Ecto neural progenitor cell (in vitro differentiated cells): ENCODE measurements at regions not wholly inside any gene's neighbourhood (a gene's known extent, or its start where the extent isn't known, plus 50 kb on each side); places are given as distances from the start of the nearest gene placed in this dataset.

Source experiments
- DNase-seq: peaks from one replicate; pipeline ENCODE4 v3.0.0-alpha.2; 2018; ENCODE audit warnings: low spot score

DNA sequence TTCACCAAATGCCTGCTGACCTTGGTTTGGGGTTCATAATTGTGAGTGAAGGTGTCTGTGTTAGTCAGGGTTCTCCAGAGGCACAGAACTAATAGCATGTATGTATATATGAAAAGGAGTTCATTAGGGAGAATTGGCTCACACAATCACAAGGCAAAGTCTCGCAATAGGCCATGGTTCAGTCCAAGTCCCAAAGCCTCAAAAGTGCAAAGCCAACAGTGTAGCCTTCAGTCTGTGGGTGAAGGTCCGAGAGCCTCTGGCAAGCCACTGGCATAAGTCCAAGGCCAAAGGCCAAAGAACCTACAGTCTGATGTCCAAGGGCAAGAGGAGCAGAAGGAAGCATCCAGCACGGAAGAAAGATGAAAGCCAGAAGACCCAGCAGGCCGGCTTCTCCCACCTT lies 257.6 kb upstream of the SHH start:
- DNase-seq = no peak

DNA sequence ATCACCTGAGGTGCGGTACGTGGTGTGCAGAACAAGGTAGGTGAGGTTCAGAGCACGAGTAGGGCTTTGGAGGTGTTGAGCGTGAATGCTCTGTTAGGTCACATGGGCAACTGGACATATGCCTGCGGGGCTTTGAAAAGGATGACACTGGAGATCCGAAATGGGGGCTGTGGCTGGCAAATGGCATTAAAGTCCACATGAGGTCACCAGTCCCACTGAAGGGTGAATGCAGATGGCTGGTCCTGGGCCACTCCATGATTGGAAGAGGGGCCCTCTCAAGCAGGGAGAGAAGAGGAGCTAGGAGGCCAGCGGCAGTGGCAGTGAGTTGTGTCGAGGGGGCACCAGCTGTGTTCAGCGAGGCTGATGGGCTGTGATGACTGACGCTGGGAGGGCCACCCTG lies 254.9 kb upstream of the SHH start:
- DNase-seq = no peak

DNA sequence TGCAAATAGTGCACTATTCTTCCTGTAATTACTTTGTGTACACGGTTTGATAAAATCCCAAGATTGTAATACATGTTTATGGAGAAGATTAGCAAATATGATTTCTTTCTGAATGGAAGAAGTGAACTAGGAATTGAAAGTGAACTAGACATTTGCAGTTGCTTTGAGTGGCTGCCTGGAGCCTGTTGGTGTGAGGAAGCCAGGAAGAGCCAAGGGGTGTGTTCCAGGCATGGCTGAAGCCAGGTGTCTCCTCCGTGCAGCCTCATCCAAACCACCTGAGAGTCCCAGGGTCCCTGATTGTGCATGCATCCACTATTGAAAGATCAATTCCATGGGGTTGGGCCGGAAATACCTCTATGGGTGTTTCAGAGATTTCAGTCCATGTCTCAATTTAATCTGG lies 253.1 kb upstream of the SHH start:
- DNase-seq = no peak

DNA sequence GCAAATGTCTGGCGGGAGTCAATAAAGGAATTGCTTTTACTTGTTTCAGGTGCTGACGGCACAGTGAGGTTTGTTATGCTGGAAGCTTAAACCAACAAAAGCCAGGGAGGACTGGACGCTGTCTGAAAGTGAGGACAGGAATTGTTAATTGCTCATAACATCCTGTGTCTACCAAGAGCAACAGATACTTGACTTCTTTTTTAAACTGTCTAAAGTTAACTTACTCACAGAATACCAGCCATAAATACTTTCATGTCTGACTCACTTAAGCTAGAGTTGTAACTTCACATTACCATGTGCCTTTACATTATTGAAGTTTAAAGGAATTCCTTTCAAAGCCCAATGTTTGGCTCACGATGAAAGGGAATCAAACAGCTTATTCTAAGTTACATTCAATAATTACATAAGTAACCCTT lies 252.7 kb upstream of the SHH start:
- DNase-seq = no peak

DNA sequence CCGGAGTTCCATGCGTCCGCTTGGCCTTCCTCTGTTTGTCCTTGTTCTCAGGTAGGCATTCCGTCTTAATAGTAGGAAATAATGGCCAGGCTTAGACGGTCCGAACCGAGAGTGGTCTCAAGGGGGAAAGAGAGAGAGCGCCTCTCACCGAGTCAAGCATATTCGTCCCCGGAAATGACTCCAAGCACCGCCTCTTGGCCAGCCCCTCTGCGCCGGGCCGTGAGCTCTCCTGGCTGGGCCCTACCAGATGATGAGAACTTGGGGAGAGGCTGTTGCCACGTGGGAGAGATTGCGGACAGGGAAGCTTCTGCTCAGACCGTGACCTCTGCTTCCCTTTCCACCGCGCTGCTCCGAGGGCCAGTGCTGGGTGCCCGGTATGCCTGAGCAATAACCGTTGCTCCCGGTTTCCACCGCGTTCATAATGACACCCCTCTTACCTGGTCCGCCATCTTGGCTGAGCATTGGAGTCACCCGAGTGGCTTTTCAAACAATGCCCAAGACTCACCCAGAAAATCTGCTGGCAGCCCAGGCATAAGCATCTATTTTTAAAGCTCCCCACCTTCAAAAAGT lies 251.1 kb upstream of the SHH start:
- DNase-seq = no peak

DNA sequence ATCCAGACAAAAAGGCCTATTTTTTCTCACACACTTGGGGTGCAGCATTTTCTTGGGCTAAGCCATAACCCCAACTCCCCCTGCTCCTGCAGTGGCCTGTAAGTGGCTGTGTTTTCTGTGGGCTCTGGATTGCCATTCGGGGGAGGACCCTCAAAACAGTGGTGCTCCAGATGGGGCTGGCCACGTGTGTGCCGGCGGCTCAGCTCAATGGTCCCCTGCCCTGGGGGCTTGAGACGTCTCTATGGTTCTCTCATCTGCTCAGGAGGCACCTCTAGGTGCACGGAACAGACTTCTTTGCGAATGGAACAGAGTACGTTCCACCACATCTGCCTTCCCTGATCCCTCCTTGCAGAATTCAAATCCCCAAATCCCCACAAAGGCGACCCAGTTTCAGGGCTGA lies 250.0 kb upstream of the SHH start:
- no peak for DNase-seq

DNA sequence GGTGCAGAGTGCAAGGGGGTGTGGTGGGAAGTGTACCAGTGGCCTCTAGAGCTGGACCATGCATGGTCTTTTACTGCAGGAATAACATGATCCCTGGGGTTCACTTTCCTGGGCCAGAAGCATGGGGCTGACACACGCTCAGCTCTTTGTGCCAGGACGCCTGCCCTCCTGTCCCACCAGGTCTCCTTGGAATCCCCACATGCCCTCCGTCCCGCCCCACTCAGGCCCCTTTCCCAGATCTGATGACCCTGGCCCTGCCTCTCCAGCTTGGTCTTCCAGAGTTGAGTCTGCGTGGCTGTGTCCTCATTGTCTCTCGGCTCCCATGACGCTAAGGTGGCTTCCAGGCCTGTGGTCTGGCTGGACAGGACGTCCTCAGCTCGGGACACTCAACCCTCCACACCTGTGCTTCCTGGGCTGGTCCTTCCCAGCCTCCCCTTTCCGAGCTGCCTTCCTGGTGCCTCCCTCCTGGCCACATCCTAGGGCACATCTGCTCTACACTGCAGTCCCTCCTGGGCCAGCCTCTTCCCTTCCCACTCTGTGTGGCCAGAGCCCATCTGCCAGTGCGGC lies 249.5 kb upstream of the SHH start:
- DNase-seq = no peak

DNA sequence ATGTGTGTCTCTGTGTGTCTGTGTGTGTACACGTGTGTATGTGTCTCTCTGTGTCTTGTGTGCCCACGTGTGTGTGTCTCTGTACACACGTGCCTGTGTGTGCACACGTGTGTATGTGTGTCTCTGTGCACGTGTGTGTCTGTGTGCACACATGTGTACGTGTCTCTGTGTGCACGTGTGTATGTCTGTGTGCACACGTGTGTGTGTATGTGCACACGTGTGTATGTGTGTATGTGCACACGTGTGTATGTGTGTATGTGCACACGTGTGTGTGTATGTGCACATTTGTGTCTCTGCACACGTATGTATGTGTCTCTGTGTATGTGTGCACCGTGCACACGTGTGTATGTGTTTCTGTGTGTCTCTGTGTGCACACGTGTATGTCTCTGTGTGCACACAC lies 248.7 kb upstream of the SHH start:
- DNase-seq = no peak

DNA sequence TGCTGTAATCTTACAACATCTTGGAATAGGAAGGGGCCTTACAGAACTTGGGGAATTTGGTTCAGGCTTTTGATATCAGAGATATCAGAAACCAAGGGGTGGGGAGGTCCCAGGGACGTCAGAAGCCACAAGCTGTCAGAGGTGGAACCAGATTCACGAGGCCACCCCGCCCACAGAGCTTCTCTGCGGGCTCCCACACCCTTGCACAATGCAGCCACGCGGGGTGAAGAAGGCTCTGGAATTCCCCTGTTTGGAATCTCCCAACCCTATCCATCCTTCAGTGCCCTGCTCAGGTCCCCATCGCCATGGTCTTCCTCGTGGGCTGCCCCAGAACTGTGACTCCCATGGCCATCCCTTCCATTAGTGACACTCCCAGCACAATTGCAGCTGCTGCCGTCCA lies 247.1 kb upstream of the SHH start:
- no peak for DNase-seq

DNA sequence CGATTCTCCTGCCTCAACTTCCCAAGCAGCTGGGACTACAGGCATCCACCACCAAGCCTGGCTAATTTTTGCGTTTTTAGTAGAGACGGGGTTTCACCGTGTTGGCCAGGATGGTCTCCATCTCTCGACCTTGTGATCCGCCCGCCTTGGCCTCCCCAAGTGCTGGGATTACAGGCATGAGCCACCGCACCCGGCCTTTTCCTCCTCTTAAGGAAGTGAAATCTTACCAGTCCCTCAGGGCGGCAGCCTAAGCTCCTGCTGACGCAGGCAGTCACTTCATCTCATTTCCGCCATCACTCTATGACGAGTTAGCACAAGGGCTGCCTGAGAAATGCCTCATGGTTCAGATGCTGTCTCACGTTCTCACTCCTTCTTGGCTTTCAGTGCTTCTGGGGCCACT lies 246.0 kb upstream of the SHH start:
- no peak for DNase-seq

DNA sequence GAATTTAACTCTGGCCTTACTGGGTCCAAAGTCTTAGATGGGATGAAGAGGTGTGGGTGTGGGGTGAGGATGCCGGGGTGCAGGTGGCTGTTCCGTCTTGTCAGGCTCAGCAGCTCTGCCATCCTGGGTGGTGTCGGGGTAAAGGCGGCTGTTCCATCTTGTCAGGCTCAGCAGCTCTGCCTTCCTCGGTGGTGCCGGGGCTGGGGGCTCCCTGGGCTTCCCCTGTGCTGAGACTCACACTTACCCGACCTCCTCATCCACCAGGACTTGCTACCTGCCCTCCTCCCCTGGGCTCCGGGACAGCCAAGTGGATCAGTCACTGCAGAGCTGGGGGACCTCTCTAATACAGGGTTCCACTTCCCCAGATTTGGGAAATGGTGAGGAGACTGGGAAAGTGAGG lies 244.3 kb upstream of the SHH start:
- DNase-seq = no peak

DNA sequence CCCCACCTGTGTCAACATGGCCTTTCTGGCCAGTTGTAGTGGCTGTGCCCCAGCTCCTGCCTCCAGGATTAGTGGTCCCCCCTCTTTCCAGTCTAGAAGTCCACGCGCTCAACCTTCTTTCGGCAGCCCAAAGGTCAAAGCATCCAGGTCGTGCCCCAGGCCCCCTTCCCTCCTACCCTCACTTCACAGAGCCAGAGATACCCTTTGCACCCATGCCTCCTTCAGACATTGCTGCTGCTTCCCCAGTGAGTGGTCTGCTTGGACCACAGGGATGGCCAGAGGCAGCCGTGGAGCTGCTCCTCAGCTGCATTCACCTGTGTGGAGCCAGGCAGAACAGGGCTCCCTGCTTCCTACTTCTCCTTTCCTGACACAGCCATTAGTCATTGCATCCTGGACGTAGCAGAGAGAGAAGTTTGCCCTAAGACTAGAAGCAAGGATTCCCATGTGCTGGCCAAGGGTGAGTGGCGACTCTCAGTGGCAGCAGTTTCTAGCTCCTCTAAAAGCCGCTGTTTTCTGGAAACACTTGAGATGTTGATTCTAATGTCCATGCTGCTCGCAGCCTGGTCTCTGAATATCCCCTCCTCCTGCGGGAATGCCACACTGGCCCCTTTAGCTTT lies 243.1 kb upstream of the SHH start:
- no peak for DNase-seq

DNA sequence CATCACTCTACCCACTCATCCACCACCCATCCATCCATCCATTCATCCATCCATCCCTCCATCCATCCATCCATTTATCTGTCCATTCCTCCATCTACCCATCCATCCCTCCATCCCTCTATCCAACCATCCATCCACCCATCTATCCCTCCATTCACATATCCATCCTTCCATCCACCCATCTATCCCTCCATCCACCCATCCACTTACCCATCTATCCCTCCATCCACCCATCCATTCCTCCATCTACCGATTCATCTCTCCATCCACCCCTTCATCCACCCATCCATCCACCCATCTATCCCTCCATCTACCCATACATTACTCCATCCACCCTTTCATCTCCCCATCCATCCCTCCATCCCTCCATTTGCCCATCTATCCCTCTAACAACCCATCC lies 239.6 kb upstream of the SHH start:
- DNase-seq = no peak

DNA sequence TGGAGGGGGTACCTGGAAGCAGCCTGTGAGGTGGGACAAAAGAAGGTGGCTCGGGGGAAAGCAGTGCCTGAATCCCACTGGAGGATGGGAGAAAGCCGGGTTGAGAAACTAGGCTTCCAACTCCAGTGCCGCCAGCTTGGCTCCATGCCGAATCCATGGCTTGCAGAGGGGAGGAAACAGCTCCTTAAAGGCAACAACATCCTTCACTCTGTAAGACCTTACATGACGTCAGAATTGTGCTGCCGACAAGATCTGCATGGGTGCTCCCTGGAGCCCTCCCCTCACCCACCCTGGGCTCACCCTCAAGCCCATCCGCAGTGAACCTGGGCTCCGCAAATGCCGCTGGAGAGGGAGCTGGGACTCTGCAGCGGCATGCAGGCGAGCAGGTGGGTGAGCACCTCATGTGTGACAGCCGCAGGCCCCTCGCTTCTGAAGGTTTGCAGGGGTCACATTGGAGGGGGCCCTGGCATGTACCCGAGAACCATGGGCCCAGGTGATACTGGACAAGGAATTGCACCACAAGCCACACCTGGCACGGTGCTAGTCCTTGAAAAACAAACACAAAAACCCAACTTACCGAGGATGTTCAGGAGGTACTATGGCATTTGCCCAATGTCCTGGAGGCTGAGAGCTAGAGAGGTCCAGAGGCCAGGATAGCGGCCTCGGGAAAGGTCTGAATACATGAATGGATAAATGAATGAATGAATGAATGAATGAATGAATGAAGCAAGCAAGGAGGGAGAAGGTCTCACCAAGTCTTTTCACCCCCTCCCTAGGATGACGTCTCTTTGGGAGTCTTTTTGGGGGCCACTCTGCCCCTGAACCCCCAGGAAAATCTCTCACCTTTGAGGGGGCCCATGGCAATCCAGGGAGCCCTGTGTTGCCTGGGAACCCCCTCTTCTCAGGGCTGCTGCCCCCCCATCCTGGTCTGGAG lies 238.6 kb upstream of the SHH start:
- DNase-seq = no peak

DNA sequence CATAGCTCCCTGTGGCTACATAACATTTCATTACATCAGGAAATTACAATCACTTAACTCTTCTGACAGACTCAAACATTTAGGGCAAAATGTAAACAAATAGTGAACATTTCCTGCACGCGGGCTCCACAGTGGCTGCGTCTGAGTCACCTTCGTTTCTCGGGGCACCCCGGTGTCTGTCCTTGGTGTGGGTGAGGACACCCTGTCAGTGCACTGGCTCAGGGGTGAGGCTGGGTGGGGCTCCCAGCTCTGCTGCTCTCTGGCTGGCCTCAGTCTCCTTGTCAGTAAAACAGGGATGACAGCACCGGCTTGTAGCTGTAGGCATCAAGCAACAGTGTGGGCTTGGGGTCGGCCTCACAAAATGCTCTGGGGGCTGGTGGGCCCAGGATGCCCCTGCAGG lies 237.1 kb upstream of the SHH start:
- DNase-seq = no peak

DNA sequence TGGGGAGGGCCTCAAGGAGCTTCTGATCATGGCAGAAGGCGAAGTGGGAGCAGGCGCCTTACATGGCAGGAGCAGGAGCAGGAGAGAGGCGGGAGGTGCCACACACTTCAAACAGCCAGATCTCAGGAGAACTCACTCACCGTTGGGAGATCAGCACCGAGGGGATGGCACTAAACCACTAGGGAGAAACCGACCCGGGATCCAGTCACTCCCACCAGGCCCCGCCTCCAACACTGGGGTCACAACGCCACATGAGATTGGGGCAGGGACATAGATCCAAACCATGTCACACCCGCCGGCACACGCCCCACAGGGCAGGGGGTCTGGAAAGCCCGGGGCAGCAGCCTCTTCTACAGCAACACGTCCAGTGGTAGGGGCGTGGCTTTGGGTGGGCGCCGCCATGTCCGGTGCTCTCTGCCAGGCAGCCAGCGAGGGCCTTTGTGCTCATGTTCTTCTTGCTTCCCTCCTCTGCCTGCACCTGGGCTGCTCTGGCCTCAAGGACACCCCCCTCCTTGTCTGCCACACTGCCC lies 233.8 kb upstream of the SHH start:
- DNase-seq = no peak

DNA sequence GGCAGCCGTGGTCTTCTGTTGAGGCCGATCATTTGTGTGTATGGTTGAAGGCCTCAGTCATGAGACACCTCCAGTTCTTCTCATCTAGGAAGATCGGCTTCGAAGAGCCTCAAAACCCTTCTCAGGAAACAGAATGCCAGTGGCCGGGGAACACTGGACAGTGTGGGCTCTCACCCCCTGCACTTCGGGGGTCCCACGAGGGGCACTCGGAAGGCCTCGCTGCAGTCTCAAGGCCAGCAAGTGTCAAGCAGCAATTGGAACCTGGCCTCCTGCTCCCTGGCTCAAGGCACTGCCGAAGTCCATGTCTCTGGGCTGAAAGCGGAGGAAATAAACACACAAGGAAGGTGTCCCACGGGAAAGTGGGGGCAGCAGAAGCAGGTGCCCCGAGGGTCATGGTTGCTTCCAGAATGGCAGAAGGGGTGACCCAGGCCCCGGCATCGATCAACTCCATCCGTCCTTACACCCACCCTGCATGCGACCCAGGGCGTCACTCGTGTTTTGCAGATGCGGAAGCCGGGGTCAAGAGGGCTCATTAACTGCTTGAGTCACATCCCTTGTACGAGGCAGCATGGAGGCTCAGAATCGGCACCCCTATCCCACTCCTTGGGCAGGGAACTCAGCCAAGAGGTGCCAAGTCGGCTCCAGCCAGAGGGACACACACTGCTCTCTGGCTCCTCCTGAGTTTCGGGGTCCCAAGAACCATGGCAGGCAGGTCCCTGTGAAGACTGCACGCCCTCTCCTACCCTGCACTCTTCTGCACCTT lies 231.3 kb upstream of the SHH start:
- no peak for DNase-seq

DNA sequence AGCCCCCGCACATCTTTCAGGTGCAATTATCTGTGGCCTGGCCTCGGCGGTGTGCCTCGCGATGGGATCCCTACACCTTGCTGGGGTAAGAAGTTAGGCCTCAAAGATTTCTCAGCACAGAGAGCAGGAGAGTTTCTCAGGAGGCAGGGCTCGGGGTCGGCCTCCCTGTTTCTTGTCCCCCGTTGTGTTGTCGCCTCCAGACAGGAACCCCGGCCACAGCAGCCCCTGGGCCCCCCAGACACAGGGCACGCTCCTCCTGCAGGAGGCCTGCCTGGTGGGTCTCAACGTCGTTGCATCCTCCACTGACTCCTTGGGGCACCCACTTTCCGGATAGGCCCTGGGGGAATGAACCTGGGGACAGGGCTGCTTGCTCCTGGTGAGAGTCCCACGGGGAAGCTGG lies 229.1 kb upstream of the SHH start:
- no peak for DNase-seq

DNA sequence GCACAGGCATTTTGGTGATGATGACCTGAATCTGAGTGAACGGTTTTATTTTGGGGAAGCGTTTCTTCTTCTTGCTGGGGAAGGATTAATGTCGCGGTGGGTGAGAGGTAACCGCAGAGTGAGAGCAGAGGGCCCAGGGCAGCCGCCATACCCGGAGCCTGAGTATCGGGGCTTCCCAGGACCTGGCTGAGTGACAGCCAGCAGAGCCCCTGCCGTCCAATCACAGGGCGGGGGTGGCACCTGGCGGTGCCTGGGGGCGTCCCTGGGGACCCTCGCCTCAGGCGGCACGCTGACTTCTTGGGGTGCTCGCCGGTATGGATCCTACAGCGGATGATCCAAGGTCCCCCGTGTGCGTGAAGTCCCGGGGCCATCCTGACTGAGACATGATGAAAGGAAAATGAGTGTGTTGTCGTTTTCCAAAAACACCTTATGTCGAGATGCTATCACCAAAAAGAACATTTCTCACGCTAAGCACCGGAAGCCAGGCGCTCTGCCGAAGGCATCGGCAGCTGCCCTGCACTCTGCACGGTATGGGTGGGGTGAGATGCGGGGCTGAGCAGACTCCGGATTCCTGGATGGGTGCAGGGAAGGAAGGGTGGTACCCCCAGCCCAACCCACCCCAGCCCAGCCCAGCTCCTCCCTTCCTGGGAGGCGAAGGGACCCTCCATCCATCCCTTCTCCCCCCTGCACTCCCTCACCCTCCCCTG lies 227.9 kb upstream of the SHH start:
- no peak for DNase-seq

DNA sequence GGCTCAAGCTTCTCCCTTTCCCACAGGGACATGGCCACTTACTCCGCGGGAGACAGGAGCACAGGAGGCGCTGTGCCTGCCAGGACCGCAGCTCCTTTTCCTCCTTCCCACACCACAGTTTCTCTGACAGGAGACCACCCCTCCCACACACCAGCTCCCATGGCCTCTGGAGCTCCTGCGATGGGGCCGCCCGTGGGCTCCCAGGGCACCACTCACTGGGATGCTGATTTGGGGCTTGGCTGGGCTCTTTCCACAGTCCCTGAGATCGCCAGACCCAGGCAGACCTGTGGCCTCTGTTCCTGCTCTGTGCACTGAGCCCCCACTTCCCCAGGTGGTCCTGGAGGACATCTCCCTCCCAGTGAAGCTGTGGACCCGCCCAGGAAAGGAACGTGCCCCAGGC lies 226.9 kb upstream of the SHH start:
- no peak for DNase-seq

DNA sequence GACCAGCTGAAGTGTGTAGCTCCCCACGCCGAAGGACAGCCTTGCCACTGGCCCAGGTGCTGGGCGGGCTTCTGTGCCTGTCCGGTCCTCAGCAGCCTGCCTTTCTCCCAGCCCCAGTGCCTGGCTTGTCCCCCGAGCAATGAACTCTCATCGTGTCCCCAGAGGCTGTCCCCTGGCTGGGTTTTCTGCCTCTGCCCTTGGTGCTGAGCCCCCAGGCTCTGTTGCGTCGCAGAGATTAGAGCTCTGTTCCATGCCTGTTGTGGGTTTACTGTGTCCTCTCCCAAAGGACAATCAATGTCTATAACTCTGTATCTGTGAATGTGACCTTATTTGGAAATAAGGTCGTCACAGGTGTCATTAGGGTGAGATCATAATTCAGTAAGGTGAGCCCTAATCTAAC lies 226.1 kb upstream of the SHH start:
- DNase-seq = no peak

DNA sequence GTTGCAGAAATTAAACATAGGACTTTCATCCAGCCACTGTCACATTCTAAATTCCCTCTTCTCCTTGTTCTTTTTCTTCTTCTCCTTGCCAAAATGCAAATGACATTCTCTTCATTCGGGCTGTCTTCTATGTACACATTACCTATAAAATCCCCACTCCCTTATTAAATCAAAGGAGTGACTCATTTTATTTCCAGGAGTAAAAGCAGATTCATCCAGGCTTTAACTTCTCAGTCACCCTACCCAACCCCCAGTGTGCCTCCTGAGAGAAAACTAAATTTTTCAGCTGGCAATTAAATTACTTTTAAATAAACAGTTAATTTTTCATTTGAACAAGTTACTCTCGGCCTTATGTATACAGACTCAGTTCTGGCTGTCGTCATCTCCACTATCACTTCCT lies 223.9 kb upstream of the SHH start:
- no peak for DNase-seq
